SU-DHL-6 (cell line): ENCODE measurements at regions not wholly inside any gene's neighbourhood (a gene's known extent, or its start where the extent isn't known, plus 50 kb on each side); places are given as distances from the start of the nearest gene placed in this dataset.

Experiments
- EZH2phosphoT487 ChIP-seq: fragments of 200-600 bp; sonication (generic), shearing (Covaris generic); conservative IDR thresholded peaks from 2 replicates; pipeline ENCODE4 v1.6.1; 2018; ENCODE audit warnings: mild to moderate bottlenecking, antibody characterized with exemption, low read length, moderate library complexity, mixed read lengths
- TF ChIP-seq, protein P1 (sequence below): fragments of 200-600 bp; sonication (generic); IDR thresholded peaks from one replicate; pipeline ENCODE4 v1.5.1; 2017; ENCODE audit warnings: antibody characterized with exemption, mild to moderate bottlenecking, low read length, moderate library complexity; ENCODE audit not compliant: insufficient read depth, poor library complexity, severe bottlenecking

DNA sequence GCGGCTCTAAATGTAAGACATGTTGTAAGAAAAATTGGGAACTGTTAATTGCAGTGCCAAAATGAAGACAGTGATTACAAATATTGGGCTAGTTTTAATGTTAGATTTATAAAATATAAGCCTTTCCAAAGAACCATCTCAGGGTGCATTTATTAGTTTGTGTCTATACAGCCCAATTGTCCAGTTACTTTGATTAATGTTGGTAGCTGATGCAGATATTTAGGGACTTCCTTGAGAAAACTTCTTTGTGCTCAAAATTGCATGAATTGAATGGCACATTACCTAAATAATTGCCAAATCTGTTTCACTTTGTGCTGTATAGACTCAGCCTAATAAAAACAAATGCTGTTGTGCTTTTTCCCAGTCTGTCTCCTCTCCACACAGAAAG lies 83.7 kb downstream of the DAD1 start:
- TF ChIP-seq, protein P1, sequence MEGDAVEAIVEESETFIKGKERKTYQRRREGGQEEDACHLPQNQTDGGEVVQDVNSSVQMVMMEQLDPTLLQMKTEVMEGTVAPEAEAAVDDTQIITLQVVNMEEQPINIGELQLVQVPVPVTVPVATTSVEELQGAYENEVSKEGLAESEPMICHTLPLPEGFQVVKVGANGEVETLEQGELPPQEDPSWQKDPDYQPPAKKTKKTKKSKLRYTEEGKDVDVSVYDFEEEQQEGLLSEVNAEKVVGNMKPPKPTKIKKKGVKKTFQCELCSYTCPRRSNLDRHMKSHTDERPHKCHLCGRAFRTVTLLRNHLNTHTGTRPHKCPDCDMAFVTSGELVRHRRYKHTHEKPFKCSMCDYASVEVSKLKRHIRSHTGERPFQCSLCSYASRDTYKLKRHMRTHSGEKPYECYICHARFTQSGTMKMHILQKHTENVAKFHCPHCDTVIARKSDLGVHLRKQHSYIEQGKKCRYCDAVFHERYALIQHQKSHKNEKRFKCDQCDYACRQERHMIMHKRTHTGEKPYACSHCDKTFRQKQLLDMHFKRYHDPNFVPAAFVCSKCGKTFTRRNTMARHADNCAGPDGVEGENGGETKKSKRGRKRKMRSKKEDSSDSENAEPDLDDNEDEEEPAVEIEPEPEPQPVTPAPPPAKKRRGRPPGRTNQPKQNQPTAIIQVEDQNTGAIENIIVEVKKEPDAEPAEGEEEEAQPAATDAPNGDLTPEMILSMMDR: no peak
- no peak for TF ChIP-seq EZH2phosphoT487
